Endothelial cell of umbilical vein (primary cell): ENCODE measurements at regions not wholly inside any gene's neighbourhood (a gene's known extent, or its start where the extent isn't known, plus 50 kb on each side); places are given as distances from the start of the nearest gene placed in this dataset.

Experiments used
- CTCF ChIP-seq, 2 donors: IDR thresholded peaks; 1 replicate in 1 of 2; 2 replicates in 1 of 2; pipeline ENCODE4 v1.5.1; 2011; ENCODE audit warnings: low read length in 2 of 2, mild to moderate bottlenecking in 2 of 2, moderate library complexity in 2 of 2, control low read depth in 1 of 2, inconsistent platforms in 1 of 2, low read depth in 1 of 2; ENCODE audit not compliant: insufficient read depth in 1 of 2; ENCODE audit errors: extremely low read depth in 1 of 2
- GATA2 ChIP-seq: IDR thresholded peaks from 2 replicates; pipeline ENCODE4 v1.7.0; 2011; ENCODE audit warnings: low read depth, mild to moderate bottlenecking, moderate library complexity, mixed read lengths, low read length; ENCODE audit not compliant: insufficient read length, insufficient read depth
- POLR2A ChIP-seq: IDR thresholded peaks from 2 replicates; pipeline ENCODE4 v1.6.1; 2012; ENCODE audit warnings: low read depth, mild to moderate bottlenecking, control low read depth, low read length

- no peak for TF ChIP-seq GATA2
- TF ChIP-seq CTCF (IDR thresholded peaks at IDR 0.05; ENCODE audit: extremely low read depth in 1 of 2, insufficient read depth in 1 of 2, low read depth in 1 of 2, low read length in 2 of 2): no peak
- TF ChIP-seq POLR2A: no peak
Observed at GRCh38 chr6:28693033-28693750, 167.5 kb downstream of the GPX5 start.
